Large intestine (tissue), 3 donors: ENCODE measurements at regions not wholly inside any gene's neighbourhood (a gene's known extent, or its start where the extent isn't known, plus 50 kb on each side); places are given as distances from the start of the nearest gene placed in this dataset.
A peak's percentile ranks its signal among the peaks of the same experiment; 100 is the strongest.

ENCODE experiments used
- DNase-seq, 2 donors: peaks; one replicate each; pipeline versions ENCODE4 v3.0.0 to v3.0.0-alpha.2; 2013
- H3K27ac ChIP-seq: one replicate; pipeline ENCODE4 v1.5.1; 2013; ENCODE audit warnings: low read length
- H3K27me3 ChIP-seq: 2 replicates; pipeline ENCODE4 v1.6.1; 2013; ENCODE audit warnings: low read length; ENCODE audit not compliant: control insufficient read depth, insufficient read depth
- H3K36me3 ChIP-seq: 2 replicates; pipeline ENCODE4 v1.6.1; 2013; ENCODE audit warnings: low read length; ENCODE audit not compliant: control insufficient read depth, insufficient read depth
- H3K4me1 ChIP-seq: one replicate; pipeline ENCODE4 v1.6.1; 2013; ENCODE audit warnings: low read length; ENCODE audit not compliant: control insufficient read depth, insufficient read depth
- H3K4me3 ChIP-seq: one replicate; pipeline ENCODE4 v1.5.1; 2013; ENCODE audit warnings: low read length
- H3K9me3 ChIP-seq: one replicate; pipeline ENCODE4 v1.6.1; 2013; ENCODE audit warnings: mild to moderate bottlenecking, low read depth, low read length, moderate library complexity; ENCODE audit not compliant: control insufficient read depth
- WGBS: methylation state at CpG from one replicate; pipeline ENCODE4 v1.1.5; 2013; ENCODE audit warnings: low lambda C conversion rate; ENCODE audit not compliant: insufficient coverage; 5-methylcytosine and 5-hydroxymethylcytosine counted together

- H3K4me1 ChIP-seq, result no peaks in the 10 kb centered on the region
- H3K9me3 ChIP-seq, result no peaks in the 10 kb centered on the region
- H3K4me3 ChIP-seq, result no peak overlapping the region
- no CpG with 5 or more reads among the region's 9 CpGs for WGBS
- no peaks in the 10 kb centered on the region for H3K27me3 ChIP-seq
- no peak for DNase-seq
- H3K27ac ChIP-seq, result no peak overlapping the region
- H3K36me3 ChIP-seq, result no peaks in the 10 kb centered on the region
Measured at GRCh38 chr15:81954158-81954783, 91.5 kb downstream of the MEX3B start.

- DNase-seq, result peak in 1 of 2 donors; percentile 2
- Histone ChIP-seq H3K27ac (no peak overlapping the region), H3K27me3 (no peaks in the 10 kb centered on the region), H3K4me3 (no peak overlapping the region), H3K4me1 (no peaks in the 10 kb centered on the region), H3K36me3 (no peaks in the 10 kb centered on the region), H3K9me3 (no peaks in the 10 kb centered on the region)
- 40% methylated on average over 1 of the region's 7 CpGs for WGBS
Measured at GRCh38 chr15:81950841-81951414, 94.9 kb downstream of the MEX3B start.

GRCh38 chr15:81948751-81949150, 97.1 kb downstream of the MEX3B start:
- Histone ChIP-seq H3K4me1 (no peaks in the 10 kb centered on the region), H3K27ac (no peak overlapping the region), H3K27me3 (no peaks in the 10 kb centered on the region), H3K36me3 (no peaks in the 10 kb centered on the region), H3K4me3 (no peak overlapping the region), H3K9me3 (no peaks in the 10 kb centered on the region)
- DNase-seq, result no peak
- no CpG with 5 or more reads among the region's 11 CpGs for WGBS

GRCh38 chr15:81948222-81948621, 97.6 kb downstream of the MEX3B start:
- no peaks in the 10 kb centered on the region for H3K27me3 ChIP-seq
- no peaks in the 10 kb centered on the region for H3K36me3 ChIP-seq
- no peak overlapping the region for H3K27ac ChIP-seq
- H3K4me3 ChIP-seq, result no peak overlapping the region
- H3K9me3 ChIP-seq, result no peaks in the 10 kb centered on the region
- H3K4me1 ChIP-seq, result no peaks in the 10 kb centered on the region
- no CpG with 5 or more reads among the region's 8 CpGs for WGBS
- DNase-seq, result no peak

GRCh38 chr15:81947548-81947947, 98.3 kb downstream of the MEX3B start:
- DNase-seq, result no peak
- no CpG with 5 or more reads among the region's 2 CpGs for WGBS
- Histone ChIP-seq H3K27me3 (no peaks in the 10 kb centered on the region), H3K36me3 (no peaks in the 10 kb centered on the region), H3K27ac (no peak overlapping the region), H3K4me1 (no peaks in the 10 kb centered on the region), H3K9me3 (no peaks in the 10 kb centered on the region), H3K4me3 (no peak overlapping the region)

- Histone ChIP-seq H3K4me1 (no peaks in the 10 kb centered on the region), H3K4me3 (no peak overlapping the region), H3K9me3 (no peaks in the 10 kb centered on the region), H3K27ac (no peak overlapping the region), H3K27me3 (no peaks in the 10 kb centered on the region), H3K36me3 (no peaks in the 10 kb centered on the region)
- 100% methylated on average over 2 of the region's 6 CpGs for WGBS
- DNase-seq, result no peak
Measured at GRCh38 chr15:81945014-81945615, 100.7 kb downstream of the MEX3B start.

- no peak overlapping the region for H3K4me3 ChIP-seq
- H3K27ac ChIP-seq, result no peak overlapping the region
- no peaks in the 10 kb centered on the region for H3K27me3 ChIP-seq
- WGBS, result 67% methylated on average over 1 of the region's 3 CpGs
- H3K9me3 ChIP-seq, result no peaks in the 10 kb centered on the region
- no peak for DNase-seq
- no peaks in the 10 kb centered on the region for H3K4me1 ChIP-seq
- no peaks in the 10 kb centered on the region for H3K36me3 ChIP-seq
Measured at GRCh38 chr15:81942655-81943195, 103.1 kb downstream of the MEX3B start.

- no peak overlapping the region for H3K27ac ChIP-seq
- WGBS, result 80% methylated on average over 1 of the region's 1 CpG
- H3K36me3 ChIP-seq, result no peaks in the 10 kb centered on the region
- DNase-seq, result no peak
- H3K9me3 ChIP-seq, result no peaks in the 10 kb centered on the region
- H3K4me1 ChIP-seq, result no peaks in the 10 kb centered on the region
- no peaks in the 10 kb centered on the region for H3K27me3 ChIP-seq
- H3K4me3 ChIP-seq, result no peak overlapping the region
Measured at GRCh38 chr15:81942157-81942556, 103.7 kb downstream of the MEX3B start.

- WGBS, result 60% methylated on average over 2 of the region's 4 CpGs
- Histone ChIP-seq H3K4me1 (no peaks in the 10 kb centered on the region), H3K27me3 (no peaks in the 10 kb centered on the region), H3K27ac (no peak overlapping the region), H3K9me3 (no peaks in the 10 kb centered on the region), H3K36me3 (no peaks in the 10 kb centered on the region), H3K4me3 (no peak overlapping the region)
- DNase-seq, result no peak
Measured at GRCh38 chr15:81941479-81941878, 104.3 kb downstream of the MEX3B start.

- Histone ChIP-seq H3K4me1 (no peaks in the 10 kb centered on the region), H3K4me3 (no peak overlapping the region), H3K36me3 (no peaks in the 10 kb centered on the region), H3K27me3 (no peaks in the 10 kb centered on the region), H3K27ac (no peak overlapping the region), H3K9me3 (no peaks in the 10 kb centered on the region)
- no peak for DNase-seq
- WGBS, result no CpG with 5 or more reads among the region's 1 CpG
Measured at GRCh38 chr15:81940467-81941451, 105.1 kb downstream of the MEX3B start.
